ENCODE measurements at regions not wholly inside any gene's neighbourhood (a gene's known extent, or its start where the extent isn't known, plus 50 kb on each side); places are given as distances from the start of the nearest gene placed in this dataset.

DNA sequence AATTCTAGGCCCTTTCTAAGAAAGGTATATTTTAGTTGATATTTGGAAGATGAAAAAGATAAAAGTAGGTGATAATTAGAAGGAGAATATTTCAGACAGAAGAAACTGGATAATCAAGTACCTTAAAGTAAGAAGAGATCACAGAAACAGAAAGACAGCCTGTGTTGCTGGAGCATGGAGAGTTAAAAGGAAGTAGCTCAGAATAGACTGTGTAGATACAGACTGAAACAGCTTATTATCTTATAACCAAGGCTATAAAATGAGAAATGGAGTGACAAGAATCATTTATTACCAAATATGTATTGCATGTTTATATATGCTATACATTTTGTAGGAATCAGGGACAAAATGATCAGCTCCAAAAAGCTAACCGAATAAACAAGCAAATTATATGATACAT, 1120.3 kb downstream of the BRINP3 start:
- WGBS (ENCODE audit: extremely low coverage, insufficient coverage, low lambda C conversion rate), result no CpG with 5 or more reads among the region's 1 CpG
- no peak overlapping the region for H3K4ac ChIP-seq (ENCODE audit: low read depth, low read length)

GRCh38 chr1:189369612-189370011, 1108.1 kb downstream of the BRINP3 start:
- no peak overlapping the region for H3K56ac ChIP-seq (ENCODE audit: low read length)
- no peak overlapping the region for H4K8ac ChIP-seq (ENCODE audit: low read depth, low read length)
- no peak overlapping the region for H3K27ac ChIP-seq (ENCODE audit: low read depth, low read length)
- H2BK5ac ChIP-seq (ENCODE audit: low read length), result no peak overlapping the region
- no peaks in the 10 kb centered on the region for H3K36me3 ChIP-seq (ENCODE audit: control insufficient read depth, insufficient read depth, low read length)
- DNase-seq, result no peak
- no peak overlapping the region for H4K5ac ChIP-seq (ENCODE audit: low read length)
- H3K9ac ChIP-seq (ENCODE audit: low read length), result no peak overlapping the region
- H2BK15ac ChIP-seq (replicated peaks; ENCODE audit: low read depth), result no peak overlapping the region
- no peak overlapping the region for H2BK120ac ChIP-seq (ENCODE audit: low read depth, low read length)
- H3K23ac ChIP-seq (ENCODE audit: low read length), result no peak overlapping the region
- no peak overlapping the region for H2AK5ac ChIP-seq (ENCODE audit: low read length)
- H3K4me2 ChIP-seq (ENCODE audit: low read length), result no peak overlapping the region
- H3K4me1 ChIP-seq (ENCODE audit: control insufficient read depth, low read depth, low read length), result no peaks in the 10 kb centered on the region
- H3K79me1 ChIP-seq (ENCODE audit: low read length), result no peaks in the 10 kb centered on the region
- no peak overlapping the region for H3K4ac ChIP-seq (ENCODE audit: low read depth, low read length)
- H3K79me2 ChIP-seq (ENCODE audit: control insufficient read depth, insufficient read depth, low read length), result no peaks in the 10 kb centered on the region
- H3K18ac ChIP-seq (ENCODE audit: low read length), result no peak overlapping the region
- H3K27me3 ChIP-seq (ENCODE audit: insufficient read depth, low read length, poor library complexity), result no peaks in the 10 kb centered on the region
- no peak overlapping the region for H3K4me3 ChIP-seq (ENCODE audit: low read length)

More for the DNA sequence above, 1120.3 kb downstream of the BRINP3 start:
- no peak overlapping the region for H2BK120ac ChIP-seq (ENCODE audit: low read depth, low read length)
- no peak for DNase-seq
- H3K18ac ChIP-seq (ENCODE audit: low read length), result no peak overlapping the region
- H3K4me3 ChIP-seq (ENCODE audit: low read length), result no peak overlapping the region
- H3K79me2 ChIP-seq (ENCODE audit: control insufficient read depth, insufficient read depth, low read length), result no peaks in the 10 kb centered on the region
- no peak overlapping the region for H3K27ac ChIP-seq (ENCODE audit: low read depth, low read length)
- no peak overlapping the region for H2AK5ac ChIP-seq (ENCODE audit: low read length)
- H3K79me1 ChIP-seq (ENCODE audit: low read length), result no peaks in the 10 kb centered on the region
- no peaks in the 10 kb centered on the region for H3K4me1 ChIP-seq (ENCODE audit: control insufficient read depth, low read depth, low read length)
- no peaks in the 10 kb centered on the region for H3K36me3 ChIP-seq (ENCODE audit: control insufficient read depth, insufficient read depth, low read length)
- no peak overlapping the region for H2BK15ac ChIP-seq (replicated peaks; ENCODE audit: low read depth)
- H3K27me3 ChIP-seq (ENCODE audit: insufficient read depth, low read length, poor library complexity), result no peaks in the 10 kb centered on the region
- H4K8ac ChIP-seq (ENCODE audit: low read depth, low read length), result no peak overlapping the region
- no peak overlapping the region for H3K9ac ChIP-seq (ENCODE audit: low read length)
- H4K5ac ChIP-seq (ENCODE audit: low read length), result no peak overlapping the region
- H2BK5ac ChIP-seq (ENCODE audit: low read length), result no peak overlapping the region
- no peak overlapping the region for H3K4me2 ChIP-seq (ENCODE audit: low read length)
- H3K56ac ChIP-seq (ENCODE audit: low read length), result no peak overlapping the region
- no peak overlapping the region for H3K23ac ChIP-seq (ENCODE audit: low read length)

DNA sequence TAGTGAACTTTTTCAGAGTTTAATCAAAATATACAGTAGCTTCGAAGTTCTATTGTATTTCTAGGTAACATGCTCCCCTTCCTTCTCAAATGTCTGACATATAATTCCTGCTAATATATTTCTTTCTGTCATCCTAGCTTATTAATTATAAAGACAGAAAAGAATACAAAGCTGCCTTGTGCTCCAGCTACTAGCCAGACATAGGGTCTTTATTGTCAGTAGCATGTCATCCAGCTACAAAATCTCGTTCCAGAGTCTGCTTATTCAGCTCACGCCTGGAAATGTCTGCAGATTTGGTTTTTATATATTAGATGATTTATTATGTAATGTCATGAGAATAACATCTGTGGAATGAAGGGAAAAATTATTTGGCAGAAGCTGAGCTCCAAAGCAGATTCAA, 1102.8 kb downstream of the BRINP3 start:
- Histone ChIP-seq H3K36me3 (ENCODE audit: control insufficient read depth, insufficient read depth, low read length) (no peaks in the 10 kb centered on the region), H3K4me3 (ENCODE audit: low read length) (no peak overlapping the region), H3K18ac (ENCODE audit: low read length) (no peak overlapping the region), H3K56ac (ENCODE audit: low read length) (no peak overlapping the region), H3K79me2 (ENCODE audit: control insufficient read depth, insufficient read depth, low read length) (no peaks in the 10 kb centered on the region), H4K8ac (ENCODE audit: low read depth, low read length) (no peak overlapping the region), H3K27me3 (ENCODE audit: insufficient read depth, low read length, poor library complexity) (no peaks in the 10 kb centered on the region), H4K5ac (ENCODE audit: low read length) (no peak overlapping the region), H2BK5ac (ENCODE audit: low read length) (no peak overlapping the region), H2BK15ac (replicated peaks; ENCODE audit: low read depth) (no peak overlapping the region), H3K23ac (ENCODE audit: low read length) (no peak overlapping the region), H2AK5ac (ENCODE audit: low read length) (no peak overlapping the region), H3K4ac (ENCODE audit: low read depth, low read length) (no peak overlapping the region), H3K4me1 (ENCODE audit: control insufficient read depth, low read depth, low read length) (no peaks in the 10 kb centered on the region), H2BK120ac (ENCODE audit: low read depth, low read length) (no peak overlapping the region), H3K4me2 (ENCODE audit: low read length) (no peak overlapping the region), H3K79me1 (ENCODE audit: low read length) (no peaks in the 10 kb centered on the region), H3K27ac (ENCODE audit: low read depth, low read length) (no peak overlapping the region), H3K9ac (ENCODE audit: low read length) (no peak overlapping the region)
- DNase-seq, result no peak
- no CpG with 5 or more reads among the region's 3 CpGs for whole genome bisulfite sequencing (ENCODE audit: extremely low coverage, insufficient coverage, low lambda C conversion rate)

- Histone ChIP-seq H2BK120ac (ENCODE audit: low read depth, low read length) (no peak overlapping the region), H3K18ac (ENCODE audit: low read length) (no peak overlapping the region), H3K79me1 (ENCODE audit: low read length) (no peaks in the 10 kb centered on the region), H3K79me2 (ENCODE audit: control insufficient read depth, insufficient read depth, low read length) (no peaks in the 10 kb centered on the region), H3K27ac (ENCODE audit: low read depth, low read length) (no peak overlapping the region), H2AK5ac (ENCODE audit: low read length) (no peak overlapping the region), H4K5ac (ENCODE audit: low read length) (no peak overlapping the region), H3K56ac (ENCODE audit: low read length) (no peak overlapping the region), H3K9ac (ENCODE audit: low read length) (no peak overlapping the region), H2BK15ac (replicated peaks; ENCODE audit: low read depth) (no peak overlapping the region), H3K4me1 (ENCODE audit: control insufficient read depth, low read depth, low read length) (no peaks in the 10 kb centered on the region), H2BK5ac (ENCODE audit: low read length) (no peak overlapping the region), H3K4me3 (ENCODE audit: low read length) (no peak overlapping the region), H4K8ac (ENCODE audit: low read depth, low read length) (no peak overlapping the region), H3K27me3 (ENCODE audit: insufficient read depth, low read length, poor library complexity) (no peaks in the 10 kb centered on the region), H3K36me3 (ENCODE audit: control insufficient read depth, insufficient read depth, low read length) (no peaks in the 10 kb centered on the region), H3K23ac (ENCODE audit: low read length) (no peak overlapping the region), H3K4ac (ENCODE audit: low read depth, low read length) (no peak overlapping the region), H3K4me2 (ENCODE audit: low read length) (no peak overlapping the region)
- WGBS (ENCODE audit: extremely low coverage, insufficient coverage, low lambda C conversion rate), result no CpG with 5 or more reads among the region's 1 CpG
- DNase-seq, result peak; percentile 76
Observed at GRCh38 chr1:189405419-189405818, 1072.2 kb downstream of the BRINP3 start.

- Histone ChIP-seq H4K8ac (ENCODE audit: low read depth, low read length) (no peak overlapping the region), H2AK5ac (ENCODE audit: low read length) (no peak overlapping the region), H2BK5ac (ENCODE audit: low read length) (no peak overlapping the region), H3K9ac (ENCODE audit: low read length) (no peak overlapping the region), H3K27ac (ENCODE audit: low read depth, low read length) (no peak overlapping the region), H3K23ac (ENCODE audit: low read length) (no peak overlapping the region), H3K27me3 (ENCODE audit: insufficient read depth, low read length, poor library complexity) (no peaks in the 10 kb centered on the region), H3K79me2 (ENCODE audit: control insufficient read depth, insufficient read depth, low read length) (no peaks in the 10 kb centered on the region), H3K4me1 (ENCODE audit: control insufficient read depth, low read depth, low read length) (no peaks in the 10 kb centered on the region), H3K18ac (ENCODE audit: low read length) (no peak overlapping the region), H3K4ac (ENCODE audit: low read depth, low read length) (no peak overlapping the region), H3K79me1 (ENCODE audit: low read length) (no peaks in the 10 kb centered on the region), H2BK120ac (ENCODE audit: low read depth, low read length) (no peak overlapping the region), H3K56ac (ENCODE audit: low read length) (no peak overlapping the region), H2BK15ac (replicated peaks; ENCODE audit: low read depth) (no peak overlapping the region), H3K36me3 (ENCODE audit: control insufficient read depth, insufficient read depth, low read length) (no peaks in the 10 kb centered on the region), H3K4me3 (ENCODE audit: low read length) (no peak overlapping the region), H4K5ac (ENCODE audit: low read length) (no peak overlapping the region), H3K4me2 (ENCODE audit: low read length) (no peak overlapping the region)
- DNase-seq, result no peak
- no CpG with 5 or more reads among the region's 3 CpGs for WGBS (ENCODE audit: extremely low coverage, insufficient coverage, low lambda C conversion rate)
Observed at GRCh38 chr1:189409774-189410173, 1067.9 kb downstream of the BRINP3 start.

GRCh38 chr1:189424746-189425331, 1052.8 kb downstream of the BRINP3 start:
- Histone ChIP-seq H3K9ac (ENCODE audit: low read length) (no peak overlapping the region), H2BK5ac (ENCODE audit: low read length) (no peak overlapping the region), H3K23ac (ENCODE audit: low read length) (no peak overlapping the region), H2BK120ac (ENCODE audit: low read depth, low read length) (no peak overlapping the region), H3K4me3 (ENCODE audit: low read length) (no peak overlapping the region), H2AK5ac (ENCODE audit: low read length) (no peak overlapping the region), H3K4ac (ENCODE audit: low read depth, low read length) (no peak overlapping the region), H4K8ac (ENCODE audit: low read depth, low read length) (no peak overlapping the region), H2BK15ac (replicated peaks; ENCODE audit: low read depth) (no peak overlapping the region), H3K56ac (ENCODE audit: low read length) (no peak overlapping the region), H3K36me3 (ENCODE audit: control insufficient read depth, insufficient read depth, low read length) (no peaks in the 10 kb centered on the region), H3K4me1 (ENCODE audit: control insufficient read depth, low read depth, low read length) (no peaks in the 10 kb centered on the region), H3K4me2 (ENCODE audit: low read length) (no peak overlapping the region), H4K5ac (ENCODE audit: low read length) (no peak overlapping the region), H3K27ac (ENCODE audit: low read depth, low read length) (no peak overlapping the region), H3K79me1 (ENCODE audit: low read length) (no peaks in the 10 kb centered on the region), H3K18ac (ENCODE audit: low read length) (no peak overlapping the region), H3K79me2 (ENCODE audit: control insufficient read depth, insufficient read depth, low read length) (no peaks in the 10 kb centered on the region), H3K27me3 (ENCODE audit: insufficient read depth, low read length, poor library complexity) (no peaks in the 10 kb centered on the region)
- WGBS (ENCODE audit: extremely low coverage, insufficient coverage, low lambda C conversion rate), result no CpG with 5 or more reads among the region's 2 CpGs
- DNase-seq, result peak; percentile 27
